Activated CD4-positive, alpha-beta T cell treated with anti-CD3 and anti-CD28 coated beads for 24 hours (primary cell): ENCODE measurements at regions not wholly inside any gene's neighbourhood (a gene's known extent, or its start where the extent isn't known, plus 50 kb on each side); places are given as distances from the start of the nearest gene placed in this dataset.

Experiments
- DNase-seq, 2 donors: peaks; one replicate each; pipeline ENCODE4 v3.0.0-alpha.2; 2020; ENCODE audit warnings: low read depth in 2 of 2

DNA sequence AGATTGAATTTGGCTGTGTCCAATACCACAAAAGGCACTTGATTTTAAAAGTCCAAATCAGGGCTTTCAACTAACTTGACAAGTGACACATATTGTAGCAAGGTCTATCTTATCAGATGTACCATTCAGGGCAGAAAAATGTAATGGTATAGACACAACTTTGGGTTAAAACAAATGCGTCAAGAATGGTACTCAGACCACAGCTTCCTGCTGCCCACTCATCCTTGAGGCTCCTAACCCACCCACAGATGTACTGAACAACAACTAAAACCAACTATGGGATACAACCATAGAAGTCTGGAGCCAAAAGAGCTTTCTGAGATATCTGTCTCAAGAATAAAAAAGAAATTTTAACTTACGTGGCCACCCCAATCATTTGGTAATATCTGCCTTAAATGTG lies 105.2 kb downstream of the RBM43 start:
- no peak for DNase-seq

DNA sequence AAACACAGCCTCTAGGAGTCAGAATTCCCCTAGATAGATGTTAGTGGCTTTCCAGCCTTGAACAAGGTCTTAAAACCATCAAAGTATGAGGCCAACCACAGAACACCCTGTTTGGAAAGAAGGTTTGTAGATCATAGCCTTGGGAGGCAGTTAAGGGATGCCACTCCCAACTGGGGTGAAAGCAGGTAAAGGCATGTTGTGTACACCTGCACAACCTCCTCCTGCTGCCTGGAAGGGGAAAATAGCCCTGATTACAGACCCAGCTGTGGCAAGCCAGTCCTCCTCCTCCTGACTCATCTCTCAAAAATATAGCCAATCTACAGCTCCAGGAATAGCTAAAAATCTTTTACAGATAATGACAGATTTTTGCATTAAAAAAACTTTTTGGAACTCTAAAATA lies 108.1 kb downstream of the RBM43 start:
- no peak for DNase-seq

DNA sequence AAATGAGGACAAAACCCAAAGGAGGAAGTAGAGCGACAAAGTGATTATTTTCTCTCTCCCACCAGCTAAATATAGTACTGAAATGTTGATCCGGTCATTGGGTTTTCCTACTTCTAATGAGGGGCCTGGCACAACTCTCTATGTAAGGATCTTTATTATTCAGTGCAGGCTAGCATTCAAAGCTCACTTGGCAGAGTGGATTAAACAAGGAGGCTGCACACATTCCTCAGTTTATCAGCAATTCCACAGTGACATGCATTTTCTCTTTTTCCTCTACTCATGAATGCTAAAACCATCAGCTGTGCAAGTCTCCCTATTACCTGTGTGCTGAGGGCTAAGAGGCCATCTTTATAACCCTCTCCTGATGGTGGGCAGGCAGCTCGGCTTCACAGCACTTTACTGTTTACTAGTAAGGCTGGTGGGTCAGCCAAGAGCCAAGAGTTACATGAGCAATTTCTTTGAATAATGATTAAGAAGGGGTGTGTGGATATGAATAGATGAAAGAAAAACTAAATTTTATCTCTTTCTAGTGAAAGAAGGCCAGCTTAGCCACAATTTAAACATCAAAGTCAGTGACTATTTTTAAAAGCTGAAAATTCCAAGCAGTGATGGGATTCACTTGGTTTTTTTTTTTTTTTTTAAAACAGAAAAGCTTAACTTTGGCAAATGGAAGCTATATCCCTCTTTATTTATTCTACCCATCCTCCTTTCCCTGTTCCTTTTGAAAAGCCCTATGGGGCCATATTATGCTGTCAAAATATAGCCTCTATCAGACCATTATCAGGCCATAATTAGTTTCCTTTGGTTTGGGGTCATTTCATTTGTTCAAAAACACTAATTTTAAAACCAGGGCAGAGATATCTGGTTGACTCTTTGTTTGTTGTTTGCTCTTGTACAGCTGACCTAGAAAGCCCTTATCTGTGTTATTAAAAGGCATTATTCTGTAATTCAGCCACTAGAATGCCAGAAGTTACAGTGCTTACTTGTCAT lies 111.0 kb downstream of the RBM43 start:
- no peak for DNase-seq

DNA sequence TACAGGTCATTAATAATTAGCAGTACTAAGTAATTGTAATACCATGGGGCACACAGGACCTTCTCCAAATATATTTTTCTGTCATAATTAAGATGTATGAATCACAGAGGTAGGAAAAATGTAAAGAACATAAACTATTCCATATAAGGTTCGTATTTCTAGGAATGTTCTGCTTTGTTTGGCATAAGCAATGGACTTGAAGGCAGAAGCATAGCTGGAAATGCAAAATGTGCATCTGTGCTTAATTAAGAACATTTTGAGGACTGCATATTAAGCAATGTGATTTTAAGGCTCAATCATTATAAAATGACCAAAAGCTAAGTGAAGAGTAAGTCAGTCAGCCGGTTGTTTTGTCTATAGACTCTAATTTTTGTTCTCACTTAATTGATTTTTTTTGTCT lies 123.2 kb downstream of the RBM43 start:
- no peak for DNase-seq

DNA sequence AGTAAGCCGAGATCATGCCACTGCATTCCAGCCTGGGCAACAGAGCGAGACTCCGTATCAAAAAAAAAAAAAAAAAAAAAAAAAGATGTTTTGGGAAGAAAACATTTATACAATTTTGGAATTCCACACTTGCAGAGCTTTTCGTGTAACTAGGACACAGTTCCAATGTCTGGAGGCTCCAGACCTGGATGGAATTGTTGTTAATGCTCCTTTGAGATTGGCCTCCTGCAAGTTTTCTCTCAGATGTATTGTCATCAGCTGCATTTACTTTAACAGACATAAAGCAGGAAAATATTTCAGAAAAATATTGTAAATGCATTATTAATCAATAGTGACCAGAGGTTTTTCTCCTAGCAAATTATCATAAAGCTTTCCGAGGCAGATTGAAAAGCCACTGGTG lies 124.1 kb downstream of the RBM43 start:
- no peak for DNase-seq

DNA sequence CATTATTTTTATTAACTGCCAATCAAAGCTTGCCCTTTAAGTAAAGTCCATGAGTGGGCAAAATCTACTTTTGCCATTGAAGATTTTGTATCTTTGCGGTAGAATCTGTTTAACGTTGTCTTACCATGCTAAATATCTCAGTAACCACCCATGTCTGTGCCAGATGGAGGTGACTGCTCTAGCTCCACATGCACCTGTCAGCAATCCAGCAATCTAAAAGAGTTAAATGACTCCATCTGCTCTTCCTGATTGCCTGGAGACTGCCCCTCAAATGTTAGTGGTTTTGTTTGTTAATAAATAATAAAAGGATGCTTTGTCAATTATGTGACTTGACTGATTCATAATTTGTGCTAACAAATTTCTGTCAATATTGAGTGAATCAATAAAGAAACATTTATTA lies 141.7 kb downstream of the RBM43 start:
- DNase-seq: no peak

DNA sequence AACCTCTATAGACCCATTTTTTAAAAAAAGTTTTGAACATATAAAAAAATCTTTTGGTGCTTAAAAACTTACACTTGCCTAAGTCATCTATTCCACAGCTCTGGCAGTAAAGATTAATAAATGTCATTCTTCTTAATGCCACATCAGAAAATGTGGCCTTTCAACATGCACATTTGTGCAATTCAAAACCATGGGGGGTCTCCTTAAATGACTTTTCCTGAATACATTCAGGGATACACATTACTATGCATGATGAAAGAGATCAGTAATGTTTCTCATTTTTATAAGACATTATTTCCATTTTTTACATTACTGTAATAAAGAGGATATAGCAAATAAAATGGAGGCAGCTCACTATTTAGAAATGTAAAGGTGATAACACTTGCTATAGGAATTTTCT lies 142.3 kb downstream of the RBM43 start:
- DNase-seq: no peak

DNA sequence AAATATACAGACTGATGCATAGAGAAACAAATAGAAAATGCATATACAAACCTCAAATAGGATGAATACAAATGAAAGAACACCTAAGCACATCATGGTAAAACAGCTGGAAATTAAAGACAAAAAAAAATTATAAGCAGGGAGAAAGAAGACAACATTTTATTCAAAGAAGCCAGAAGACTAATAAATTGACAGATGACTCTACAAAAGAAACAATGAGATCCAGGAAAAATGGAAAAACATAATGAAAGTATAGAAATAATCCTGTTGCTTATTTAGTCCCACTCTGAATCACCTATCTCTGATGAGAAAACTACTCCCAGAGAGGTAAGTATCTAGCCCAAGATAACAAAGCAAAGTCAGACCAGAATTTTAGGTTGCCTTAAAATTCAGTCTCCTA lies 143.4 kb downstream of the RBM43 start:
- DNase-seq: no peak

DNA sequence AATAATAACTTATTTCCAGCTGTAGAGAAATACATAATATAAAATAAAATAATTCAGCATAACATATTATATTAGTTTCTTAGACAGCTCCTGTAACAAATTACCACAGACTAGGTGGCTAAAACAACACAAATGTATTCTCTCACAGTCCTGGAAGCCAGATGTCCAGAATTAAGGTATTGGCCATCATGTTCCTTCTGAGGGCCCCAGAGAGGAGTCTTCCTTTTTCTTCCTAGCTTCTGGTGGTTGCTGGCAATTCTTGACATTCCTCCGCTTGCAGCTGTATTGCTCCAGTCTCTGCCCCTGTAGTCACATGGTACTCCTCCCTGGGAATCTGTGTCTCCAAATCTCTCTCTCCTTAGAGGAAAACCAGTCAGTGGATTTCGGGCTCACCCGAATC lies 146.8 kb downstream of the RBM43 start:
- DNase-seq: no peak

DNA sequence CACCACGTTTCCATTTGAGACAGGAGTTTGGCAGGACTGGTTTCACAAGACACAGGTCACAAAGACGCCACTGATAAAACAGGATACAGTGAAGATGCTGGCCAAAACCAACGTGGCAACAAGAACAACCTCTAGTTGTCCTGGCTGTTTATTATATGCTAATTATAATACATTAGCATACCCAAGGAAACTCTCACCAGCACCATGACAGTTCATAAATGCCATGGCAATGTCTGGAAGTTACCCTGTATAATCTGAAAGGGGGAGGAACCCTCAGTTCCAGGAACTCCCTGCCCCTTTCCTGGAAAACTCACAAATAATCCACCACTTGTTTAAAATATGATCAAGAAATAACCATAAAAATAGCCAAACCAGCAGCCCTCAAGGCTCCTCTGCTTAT lies 148.3 kb downstream of the RBM43 start:
- no peak for DNase-seq

DNA sequence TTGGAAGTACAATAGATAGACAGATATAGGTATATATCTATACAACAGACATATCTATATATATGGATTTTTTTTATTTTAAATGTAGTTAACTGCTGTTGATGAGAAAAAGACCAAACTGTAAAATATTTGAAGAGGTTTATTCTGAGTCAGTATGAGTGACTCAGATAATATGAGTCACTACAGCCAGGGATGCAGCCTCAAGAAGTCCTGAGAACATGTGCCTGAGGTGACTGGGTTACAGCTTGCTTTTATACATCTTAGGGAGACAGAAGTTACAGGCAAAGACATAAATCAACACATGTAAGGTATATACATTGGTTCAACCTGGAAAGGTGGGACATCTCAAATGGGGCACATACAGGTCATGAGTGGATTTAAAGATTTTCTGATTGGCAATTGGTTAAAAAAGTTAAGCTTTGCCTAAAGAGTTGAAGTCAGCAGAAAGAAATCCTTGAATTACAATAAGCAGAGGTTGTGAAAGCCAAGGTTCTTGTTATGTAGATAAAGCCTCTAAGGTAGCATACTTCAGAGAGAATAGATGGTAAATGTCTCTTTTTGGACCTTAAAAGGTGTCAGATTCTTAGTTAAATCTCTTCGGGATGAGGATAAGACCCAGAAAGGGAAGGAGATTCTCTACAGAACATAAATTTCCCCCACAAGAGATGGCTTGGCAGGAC lies 149.9 kb downstream of the RBM43 start:
- DNase-seq: no peak

DNA sequence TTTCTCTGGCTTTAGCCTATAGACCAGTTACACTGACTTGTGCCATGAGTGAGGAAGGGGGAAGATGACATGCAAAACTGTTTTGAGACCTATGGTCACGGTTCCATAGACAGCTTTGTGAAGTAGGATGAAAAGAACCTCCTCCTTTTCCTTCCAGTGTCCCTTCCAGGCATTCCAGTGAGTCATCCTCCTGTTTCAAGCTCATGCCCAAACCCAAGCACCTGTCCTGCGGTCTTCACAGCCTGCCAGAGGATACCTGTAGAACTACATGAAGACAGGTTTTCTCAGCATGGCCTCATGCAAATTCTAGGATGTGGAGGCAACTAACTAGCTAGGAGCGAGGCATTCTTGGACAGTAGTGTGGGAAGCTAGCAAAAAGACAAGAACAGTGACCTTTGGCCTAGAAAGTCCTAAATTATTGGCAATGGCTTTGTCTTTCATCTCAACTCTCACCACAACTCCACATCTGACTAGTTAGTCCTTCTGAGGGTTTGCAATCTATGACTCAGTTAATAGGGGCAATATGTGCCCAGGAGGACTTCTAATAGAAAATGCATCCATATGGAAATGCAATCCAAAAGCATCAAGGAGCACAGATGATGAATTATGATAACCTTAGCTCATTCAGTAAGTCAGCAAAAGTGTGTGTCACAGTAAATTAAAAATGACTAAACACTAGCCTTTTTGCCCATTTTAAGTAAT lies 154.7 kb downstream of the RBM43 start:
- no peak for DNase-seq

DNA sequence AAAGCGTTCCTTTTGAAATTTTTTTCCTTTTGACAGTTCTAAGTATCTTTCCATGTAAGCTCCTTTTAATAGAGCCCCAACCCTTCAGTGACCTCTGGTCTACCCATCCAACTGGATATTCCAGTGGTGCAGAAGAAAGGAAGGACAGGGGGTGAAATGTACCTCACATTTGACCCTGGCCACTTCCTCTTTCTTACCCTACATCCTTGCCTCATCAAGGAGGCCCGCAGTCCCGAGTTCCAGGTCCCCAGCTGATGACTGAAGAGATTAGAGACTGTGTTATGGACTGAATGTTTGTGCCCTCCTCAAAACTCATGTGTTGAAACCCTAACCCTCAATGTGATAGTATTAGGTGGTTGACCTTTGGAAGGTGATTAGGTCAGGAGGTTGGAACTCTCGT lies 158.1 kb downstream of the RBM43 start:
- DNase-seq: no peak

DNA sequence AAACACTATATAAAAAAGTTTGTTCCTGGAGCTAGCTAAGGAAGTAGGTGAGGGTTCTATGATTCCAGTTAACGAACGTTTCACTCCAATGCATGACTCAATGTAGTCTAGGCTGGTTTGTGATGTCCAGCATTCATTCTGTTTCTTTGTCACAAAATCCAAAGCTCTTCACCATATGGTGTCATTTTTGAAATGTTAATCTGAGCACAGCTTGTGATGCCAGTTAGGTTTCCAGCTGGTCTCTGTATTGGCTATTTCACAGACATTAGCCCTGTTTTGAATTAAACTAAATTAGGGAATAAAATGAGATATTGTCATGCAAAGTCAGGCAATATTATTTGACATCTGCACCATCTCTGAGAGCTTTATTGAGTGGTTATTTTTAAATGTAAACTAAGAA lies 159.4 kb downstream of the RBM43 start:
- no peak for DNase-seq

DNA sequence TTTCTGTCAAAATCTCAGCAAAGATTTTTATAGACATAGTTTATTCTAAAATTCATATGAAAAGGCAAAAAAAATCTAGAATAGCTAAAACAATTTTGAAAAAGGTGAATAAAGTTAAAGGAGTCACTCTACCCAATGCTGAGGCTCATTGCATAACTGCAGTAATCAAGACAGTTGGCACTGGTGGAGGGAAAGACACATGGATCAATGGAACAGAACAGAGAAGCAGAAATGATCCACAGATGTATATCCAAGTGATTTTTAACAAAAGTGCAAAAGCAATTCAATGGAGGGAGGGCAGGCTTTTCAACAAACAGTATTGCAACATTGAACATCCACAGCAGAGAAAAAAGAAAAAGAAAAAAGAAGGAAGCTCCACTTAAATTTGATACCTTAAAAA lies 162.8 kb downstream of the RBM43 start:
- DNase-seq: no peak

DNA sequence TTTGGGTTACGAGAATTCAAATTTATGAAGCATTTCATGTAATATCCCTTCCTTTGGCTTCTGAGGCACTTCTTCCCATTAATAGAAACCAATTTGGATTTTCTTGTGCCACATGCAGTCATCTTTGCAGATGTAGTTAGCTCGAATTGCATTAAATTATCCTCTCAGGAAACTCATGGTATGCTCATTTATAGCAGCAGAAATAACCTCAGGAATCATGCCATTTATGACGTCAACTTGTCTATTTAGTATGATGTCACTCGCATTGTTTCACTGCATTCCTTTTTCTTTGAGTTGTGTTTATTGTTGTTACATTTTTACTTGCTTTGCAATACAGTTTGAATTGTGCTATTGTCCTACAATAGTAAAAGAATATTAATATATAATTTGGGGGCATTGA lies 163.8 kb downstream of the RBM43 start:
- no peak for DNase-seq

DNA sequence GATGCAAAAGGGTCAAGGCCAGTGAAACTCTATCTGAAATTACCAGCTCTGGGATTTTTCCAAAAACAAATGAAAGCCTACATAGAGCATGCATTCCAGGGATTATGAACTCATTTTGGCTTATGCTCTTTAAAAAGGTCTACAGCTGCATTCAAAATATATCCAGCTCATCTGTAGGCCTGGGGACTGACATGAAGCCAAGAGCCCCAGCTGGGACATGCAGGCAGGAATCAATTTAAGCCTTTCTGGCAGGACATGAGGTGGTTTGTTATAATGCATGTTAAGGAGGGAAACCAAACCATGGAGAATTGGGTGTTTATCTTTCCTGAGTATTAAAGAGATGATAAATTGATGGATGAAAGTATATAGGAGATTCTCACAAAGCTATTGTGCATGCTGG lies 164.5 kb downstream of the RBM43 start:
- DNase-seq: no peak

DNA sequence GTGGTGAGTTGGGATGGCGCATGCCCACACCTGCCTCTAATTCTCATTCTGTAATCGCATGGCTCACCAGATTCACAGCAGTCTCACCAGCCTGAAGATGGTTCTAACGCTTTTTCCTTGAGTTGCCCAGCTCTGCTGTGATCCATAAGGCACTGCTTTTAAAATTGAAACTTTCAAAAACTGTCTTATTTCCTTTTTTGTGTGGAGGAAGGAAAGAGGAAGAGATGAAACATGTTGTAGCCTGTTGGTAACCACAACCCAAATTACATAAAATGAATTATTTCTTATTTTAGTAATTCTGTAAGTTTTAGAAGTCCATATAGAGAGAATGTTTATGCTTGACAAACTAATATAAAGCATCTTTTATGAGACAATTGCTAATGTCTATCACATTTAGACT lies 165.4 kb downstream of the RBM43 start:
- DNase-seq: no peak

DNA sequence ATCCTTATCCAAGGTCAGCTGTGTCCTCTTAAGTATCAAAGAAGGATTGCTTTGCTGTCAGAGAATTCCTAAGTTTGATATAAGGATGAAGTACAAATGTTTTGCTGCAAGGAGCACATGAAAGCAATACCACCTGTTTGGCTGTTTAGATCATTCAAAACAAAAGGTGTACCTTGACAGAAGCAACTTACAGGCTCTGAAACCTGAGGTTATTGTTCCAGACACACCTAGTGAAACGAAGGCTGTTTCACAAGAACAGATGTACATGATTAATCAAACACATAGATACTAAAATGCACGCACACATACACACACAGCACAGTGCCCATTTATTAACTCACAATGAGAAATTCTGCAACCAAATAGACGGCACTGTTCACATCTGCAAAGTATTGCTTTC lies 166.2 kb downstream of the RBM43 start:
- no peak for DNase-seq

DNA sequence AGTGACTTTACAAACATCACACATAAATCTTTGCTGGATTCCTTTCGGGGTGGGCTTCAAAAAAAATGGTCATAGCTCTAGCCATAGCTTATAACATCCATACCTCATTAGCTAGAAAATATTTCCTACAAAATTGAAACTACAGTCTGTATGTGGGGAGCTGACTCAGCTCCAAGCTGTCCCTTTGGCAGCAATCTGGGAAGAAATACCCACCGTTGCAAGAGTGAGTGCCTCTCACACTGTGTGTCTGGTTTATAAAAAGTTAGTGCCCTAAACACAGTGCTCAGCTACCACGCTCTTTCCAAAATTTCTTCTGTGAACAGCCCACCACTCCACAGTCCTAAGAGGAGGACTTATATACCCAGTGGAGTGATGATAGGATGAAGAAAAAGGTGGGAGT lies 170.1 kb downstream of the RBM43 start:
- no peak for DNase-seq

DNA sequence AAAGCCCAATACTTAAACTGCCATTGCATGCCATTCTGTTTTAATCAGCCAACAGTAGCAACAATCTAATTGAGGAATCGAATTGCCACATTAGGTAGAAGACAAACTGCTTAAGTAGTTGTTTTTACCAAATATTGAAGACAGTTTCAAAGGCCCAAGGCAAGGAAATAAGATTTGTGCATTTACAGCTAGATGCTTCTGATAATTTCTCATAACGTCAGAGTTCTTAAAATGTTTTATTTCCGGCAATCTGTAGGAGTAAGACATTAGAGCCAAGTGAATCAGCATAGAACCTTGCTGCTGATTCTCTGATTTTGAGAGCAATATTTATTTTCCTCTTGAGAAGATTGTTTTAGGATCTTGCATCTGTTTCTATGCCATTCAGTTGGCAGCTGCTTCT lies 174.3 kb downstream of the RBM43 start:
- DNase-seq: no peak

DNA sequence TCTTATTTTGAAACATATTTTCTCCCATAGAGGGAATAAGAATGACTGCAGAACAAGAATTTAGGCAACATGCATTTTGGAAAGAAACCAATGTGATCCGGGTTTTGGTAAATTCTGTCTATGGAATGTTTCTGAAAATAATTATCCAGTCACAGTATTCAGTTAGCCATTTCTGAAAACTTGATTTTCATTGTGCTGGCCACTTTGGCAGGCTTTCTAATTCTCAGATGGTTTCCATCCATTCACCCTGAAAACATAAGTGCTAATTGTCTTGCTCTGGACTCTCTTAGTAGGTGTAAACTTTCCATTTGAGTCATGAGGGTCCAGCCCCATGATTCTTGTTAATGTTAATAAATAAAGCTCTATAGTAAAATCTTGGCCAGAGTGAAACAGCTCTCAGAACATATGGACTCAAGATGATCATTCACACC lies 176.5 kb downstream of the RBM43 start:
- DNase-seq: no peak
